ENCODE measurements at regions not wholly inside any gene's neighbourhood (a gene's known extent, or its start where the extent isn't known, plus 50 kb on each side); places are given as distances from the start of the nearest gene placed in this dataset.

- DNase-seq (no peak), ATAC-seq (no peak)
- Mint-ChIP-seq H3K27me3 (no peaks in the 10 kb centered on the region), H3K9me3 (ENCODE audit: low read depth) (no peaks in the 10 kb centered on the region), H3K4me1 (peaks cover 13% of the 10 kb centered on the region), H3K27ac (no peak overlapping the region), H3K36me3 (ENCODE audit: low read depth) (no peaks in the 10 kb centered on the region), H3K4me3 (no peak overlapping the region)
- intact Hi-C loops (cut with DNase I, micrococcal nuclease) = no loop called here
- ChIA-PET CTCF (interaction anchor here (1.1 kb wide), 1 partner anchor 156 kb away, joined by 3 read pairs; no protein-coding TSS in a partner anchor), POLR2A (no interaction called here)
These were observed 230.9 kb downstream of the PIK3R1 start for GRCh38 chr5:68446487-68446894.

GRCh38 chr5:68447136-68447929 lies 231.8 kb downstream of the PIK3R1 start:
- intact Hi-C loops (cut with DNase I, micrococcal nuclease) = no loop called here
- CTCF ChIA-PET = interaction anchor here (1.1 kb wide), 2 partner anchors 9 to 157 kb away, joined by 3 read pairs; no protein-coding TSS in a partner anchor
- Mint-ChIP-seq H3K27ac (no peak overlapping the region), H3K4me3 (no peak overlapping the region), H3K4me1 (peaks cover 7% of the 10 kb centered on the region), H3K27me3 (no peaks in the 10 kb centered on the region), H3K9me3 (ENCODE audit: low read depth) (no peaks in the 10 kb centered on the region), H3K36me3 (ENCODE audit: low read depth) (no peaks in the 10 kb centered on the region)
- POLR2A ChIA-PET = interaction anchor here (0.6 kb wide), 1 partner anchor 1058 kb away, joined by 3 read pairs; no protein-coding TSS in a partner anchor
- DNase-seq = no peak
- ATAC-seq = no peak

GRCh38 chr5:68449380-68449779 lies 233.8 kb downstream of the PIK3R1 start:
- Mint-ChIP-seq H3K4me3 (no peak overlapping the region), H3K27ac (no peak overlapping the region), H3K9me3 (ENCODE audit: low read depth) (no peaks in the 10 kb centered on the region), H3K36me3 (ENCODE audit: low read depth) (no peaks in the 10 kb centered on the region), H3K4me1 (no peaks in the 10 kb centered on the region), H3K27me3 (no peaks in the 10 kb centered on the region)
- intact Hi-C loops (cut with DNase I, micrococcal nuclease) = no loop called here
- ChIA-PET CTCF (interaction anchor here (0.6 to 1.6 kb wide), 2 partner anchors 68 to 163 kb away, joined by 3 to 8 read pairs; no protein-coding TSS in a partner anchor), POLR2A (no interaction called here)
- DNase-seq (no peak), ATAC-seq (no peak)

- H3K27ac Mint-ChIP-seq = no peak overlapping the region
- no peak for ATAC-seq
- no peak overlapping the region for H3K4me3 Mint-ChIP-seq
- DNase-seq = no peak
- intact Hi-C loops (cut with DNase I, micrococcal nuclease) = no loop called here
- ChIA-PET CTCF (interaction anchor here (1.0 to 1.6 kb wide), 2 partner anchors 11 to 164 kb away, joined by 3 to 8 read pairs; no protein-coding TSS in a partner anchor), POLR2A (no interaction called here)
- H3K36me3 Mint-ChIP-seq (ENCODE audit: low read depth) = no peaks in the 10 kb centered on the region
- H3K9me3 Mint-ChIP-seq (ENCODE audit: low read depth) = no peaks in the 10 kb centered on the region
- no peaks in the 10 kb centered on the region for H3K4me1 Mint-ChIP-seq
- no peaks in the 10 kb centered on the region for H3K27me3 Mint-ChIP-seq
These were observed 234.8 kb downstream of the PIK3R1 start for GRCh38 chr5:68450245-68450852.

- no peak for ATAC-seq
- Mint-ChIP-seq H3K4me3 (no peak overlapping the region), H3K4me1 (peaks cover 4% of the 10 kb centered on the region), H3K9me3 (ENCODE audit: low read depth) (no peaks in the 10 kb centered on the region), H3K36me3 (ENCODE audit: low read depth) (no peaks in the 10 kb centered on the region), H3K27me3 (no peaks in the 10 kb centered on the region), H3K27ac (no peak overlapping the region)
- ChIA-PET CTCF (interaction anchor here (0.8 kb wide), 1 partner anchor 208 kb away, joined by 4 read pairs; no protein-coding TSS in a partner anchor), POLR2A (no interaction called here)
- intact Hi-C loops (cut with DNase I, micrococcal nuclease) = no loop called here
- no peak for DNase-seq
These were observed 236.7 kb downstream of the PIK3R1 start for GRCh38 chr5:68452286-68452685.

- intact Hi-C loops (cut with DNase I, micrococcal nuclease) = no loop called here
- POLR2A ChIA-PET = no interaction called here
These were observed 238.6 kb downstream of the PIK3R1 start for GRCh38 chr5:68454172-68454571.

GRCh38 chr5:68454766-68455165 lies 239.2 kb downstream of the PIK3R1 start:
- CTCF ChIA-PET = interaction anchor here (1.3 to 1.9 kb wide), 2 partner anchors 168 to 199 kb away, joined by 3 to 8 read pairs; no protein-coding TSS in a partner anchor
- POLR2A ChIA-PET = no interaction called here
- Mint-ChIP-seq H3K27me3 (no peaks in the 10 kb centered on the region), H3K4me3 (no peak overlapping the region), H3K9me3 (ENCODE audit: low read depth) (no peaks in the 10 kb centered on the region), H3K36me3 (ENCODE audit: low read depth) (no peaks in the 10 kb centered on the region), H3K27ac (no peak overlapping the region), H3K4me1 (peaks cover 16% of the 10 kb centered on the region)
- ATAC-seq (no peak), DNase-seq (no peak)
- intact Hi-C loops (cut with DNase I, micrococcal nuclease) = no loop called here

More at GRCh38 chr5:68454172-68454571, 238.6 kb downstream of the PIK3R1 start:
- no peak for DNase-seq
- H3K27me3 Mint-ChIP-seq = no peaks in the 10 kb centered on the region
- H3K27ac Mint-ChIP-seq = no peak overlapping the region
- H3K4me1 Mint-ChIP-seq = peaks cover 16% of the 10 kb centered on the region
- no peaks in the 10 kb centered on the region for H3K36me3 Mint-ChIP-seq (ENCODE audit: low read depth)
- no peaks in the 10 kb centered on the region for H3K9me3 Mint-ChIP-seq (ENCODE audit: low read depth)
- CTCF ChIA-PET = interaction anchor here (1.9 kb wide), 1 partner anchor 168 kb away, joined by 8 read pairs; no protein-coding TSS in a partner anchor
- H3K4me3 Mint-ChIP-seq = no peak overlapping the region
- ATAC-seq = no peak

- H3K27me3 Mint-ChIP-seq = no peaks in the 10 kb centered on the region
- ChIA-PET CTCF (interaction anchor here (1.3 to 1.9 kb wide), 3 partner anchors 93 to 200 kb away, joined by 3 to 8 read pairs (median 3); no protein-coding TSS in a partner anchor), POLR2A (no interaction called here)
- no peaks in the 10 kb centered on the region for H3K9me3 Mint-ChIP-seq (ENCODE audit: low read depth)
- no peaks in the 10 kb centered on the region for H3K36me3 Mint-ChIP-seq (ENCODE audit: low read depth)
- intact Hi-C loops (cut with DNase I, micrococcal nuclease) = no loop called here
- H3K27ac Mint-ChIP-seq = no peak overlapping the region
- ATAC-seq (no peak), DNase-seq (no peak)
- peaks cover 18% of the 10 kb centered on the region for H3K4me1 Mint-ChIP-seq
- H3K4me3 Mint-ChIP-seq = no peak overlapping the region
These were observed 239.7 kb downstream of the PIK3R1 start for GRCh38 chr5:68455216-68455615.

GRCh38 chr5:68456756-68457217 lies 241.2 kb downstream of the PIK3R1 start:
- Mint-ChIP-seq H3K27ac (no peak overlapping the region), H3K27me3 (no peaks in the 10 kb centered on the region), H3K9me3 (ENCODE audit: low read depth) (no peaks in the 10 kb centered on the region), H3K4me3 (no peak overlapping the region), H3K36me3 (ENCODE audit: low read depth) (no peaks in the 10 kb centered on the region), H3K4me1 (peaks cover 18% of the 10 kb centered on the region)
- intact Hi-C loops (cut with DNase I, micrococcal nuclease) = no loop called here
- ATAC-seq (no peak), DNase-seq (no peak)
- CTCF ChIA-PET = interaction anchor here (1.1 to 1.7 kb wide), 3 partner anchors 9 to 170 kb away, joined by 3 to 6 read pairs (median 3); no protein-coding TSS in a partner anchor
- POLR2A ChIA-PET = no interaction called here

GRCh38 chr5:68457285-68457684 lies 241.7 kb downstream of the PIK3R1 start:
- no peak overlapping the region for H3K27ac Mint-ChIP-seq
- H3K27me3 Mint-ChIP-seq = no peaks in the 10 kb centered on the region
- POLR2A ChIA-PET = no interaction called here
- H3K9me3 Mint-ChIP-seq (ENCODE audit: low read depth) = no peaks in the 10 kb centered on the region
- CTCF ChIA-PET = interaction anchor here (0.6 to 1.7 kb wide), 2 partner anchors 170 to 190 kb away, joined by 3 to 6 read pairs; no protein-coding TSS in a partner anchor
- no peak overlapping the region for H3K4me3 Mint-ChIP-seq
- H3K4me1 Mint-ChIP-seq = peaks cover 18% of the 10 kb centered on the region
- DNase-seq = no peak
- no peak for ATAC-seq
- H3K36me3 Mint-ChIP-seq (ENCODE audit: low read depth) = no peaks in the 10 kb centered on the region
- intact Hi-C loops (cut with DNase I, micrococcal nuclease) = no loop called here

GRCh38 chr5:68458416-68459021 lies 243.0 kb downstream of the PIK3R1 start:
- H3K4me1 Mint-ChIP-seq = peaks cover 18% of the 10 kb centered on the region
- peak; percentile 19 for DNase-seq
- H3K27ac Mint-ChIP-seq = no peak overlapping the region
- intact Hi-C loops (cut with DNase I, micrococcal nuclease) = no loop called here
- ChIA-PET POLR2A (no interaction called here), CTCF (interaction anchor here (0.6 to 1.6 kb wide), 4 partner anchors 18 to 171 kb away, joined by 3 to 15 read pairs (median 3); no protein-coding TSS in a partner anchor)
- peak; percentile 51 for ATAC-seq
- H3K4me3 Mint-ChIP-seq = no peak overlapping the region
- no peaks in the 10 kb centered on the region for H3K27me3 Mint-ChIP-seq
- no peaks in the 10 kb centered on the region for H3K36me3 Mint-ChIP-seq (ENCODE audit: low read depth)
- H3K9me3 Mint-ChIP-seq (ENCODE audit: low read depth) = no peaks in the 10 kb centered on the region
